Stomach (tissue), 8 donors: ENCODE measurements at regions not wholly inside any gene's neighbourhood (a gene's known extent, or its start where the extent isn't known, plus 50 kb on each side); places are given as distances from the start of the nearest gene placed in this dataset.

ENCODE experiments used
- DNase-seq, 2 donors: peaks; one replicate each; pipeline versions ENCODE4 v3.0.0 to v3.0.0-alpha.2; 2013 to 2019
- H3K27ac ChIP-seq, 5 donors: fragments of 200-600 bp in 4 of 5; sonication (generic) in 4 of 5; one replicate each; pipeline ENCODE4 v1.5.1; 2013 to 2019; ENCODE audit warnings: mild to moderate bottlenecking in 1 of 5, moderate library complexity in 1 of 5
- H3K27me3 ChIP-seq, 3 donors: fragments of 200-600 bp; sonication (generic); one replicate each; pipeline ENCODE4 v1.5.1; 2017 to 2019; ENCODE audit warnings: mixed run types in 1 of 3
- H3K36me3 ChIP-seq, 4 donors: fragments of 200-600 bp; sonication (generic); 1 replicate in 3 of 4; 2 replicates in 1 of 4; pipeline ENCODE4 v1.5.1; 2016 to 2019
- H3K4me1 ChIP-seq, 4 donors: fragments of 200-600 bp; sonication (generic); one replicate each; pipeline ENCODE4 v1.5.1; 2016 to 2019
- H3K4me3 ChIP-seq, 4 donors: fragments of 200-600 bp; sonication (generic) in 3 of 4; one replicate each; pipeline ENCODE4 v1.5.1; 2016 to 2019; ENCODE audit warnings: mild to moderate bottlenecking in 1 of 4
- H3K9me3 ChIP-seq, 4 donors: fragments of 200-600 bp; sonication (generic); one replicate each; pipeline ENCODE4 v1.5.1; 2016 to 2019
- EP300 ChIP-seq: sonication (generic); formaldehyde crosslinking; IDR thresholded peaks from one replicate; pipeline ENCODE4 v1.6.1; 2017; ENCODE audit warnings: antibody characterized with exemption
- POLR2A ChIP-seq, 4 donors: fragments of 450-650 bp; IDR thresholded peaks; one replicate each; pipeline ENCODE4 v1.6.1; 2016; ENCODE audit warnings: antibody characterized with exemption in 4 of 4, control low read depth in 2 of 4, mild to moderate bottlenecking in 1 of 4, moderate library complexity in 1 of 4
- POLR2AphosphoS5 ChIP-seq, 3 donors: sonication (generic); formaldehyde crosslinking; IDR thresholded peaks; one replicate each; pipeline ENCODE4 v1.6.1; 2016; ENCODE audit warnings: antibody characterized with exemption in 3 of 3
- WGBS, 5 donors: extraction: QIAGEN DNeasy Blood & Tissue Kit in 3 of 5; methylation state at CpG; one replicate each; pipeline versions ENCODE4 v1.1.5 to v1.1.7; 2013 to 2018; 5-methylcytosine and 5-hydroxymethylcytosine counted together
- intact Hi-C: fragments of 100-400 bp; cut with DNase I; formaldehyde crosslinking; loops from one replicate; pipeline ENCODE4 v1.15.1; 2023; ENCODE audit warnings: low total_unique reads
- TF ChIP-seq, protein P1 (sequence below), 7 experiments: fragments of 450-650 bp in 4 of 7; fragments of 200-600 bp in 3 of 7; sonication (generic) in 3 of 7; IDR thresholded peaks; one replicate each; pipeline ENCODE4 v1.5.1; 2016 to 2019; ENCODE audit warnings: antibody characterized with exemption in 7 of 7, control low read depth in 2 of 7, mild to moderate bottlenecking in 1 of 7
- donor health status: healthy with polysubstance abuse.
- donor health status: Bipolar disorder and iron deficiency.
- donor health status: healthy.

DNA sequence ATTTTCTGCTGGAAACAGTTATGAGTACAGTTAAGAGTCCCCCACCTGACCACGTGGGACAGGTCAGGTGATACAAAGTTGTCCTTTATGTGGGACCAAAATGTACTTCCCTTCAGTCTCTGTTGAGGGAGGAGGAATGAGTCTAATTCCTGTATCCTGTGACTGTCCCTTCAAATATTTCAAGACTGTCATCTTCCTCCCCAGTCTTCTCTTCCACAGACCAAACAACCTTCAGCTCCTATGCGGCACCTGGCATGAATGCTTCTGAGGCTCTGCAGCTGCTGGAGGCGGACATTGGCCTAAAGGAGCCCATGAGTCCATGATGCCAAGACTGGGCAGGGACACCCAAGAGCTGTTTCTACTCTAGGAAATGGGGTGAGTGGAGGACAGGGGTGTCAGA, 72.1 kb upstream of the SIM2 start:
- no peaks in the 10 kb centered on the region for H3K36me3 ChIP-seq
- H3K4me1 ChIP-seq: peaks cover 0 to 8% (median 3%) of the 10 kb centered on the region in 4 donors
- intact Hi-C loops: no loop called here
- peaks cover 0 to 14% (median 0%) of the 10 kb centered on the region in 3 donors for H3K27me3 ChIP-seq
- DNase-seq: no peak
- no peaks in the 10 kb centered on the region for H3K9me3 ChIP-seq
- H3K4me3 ChIP-seq: no peak overlapping the region
- TF ChIP-seq POLR2AphosphoS5 (IDR thresholded peaks at IDR 0.05) (no peak), POLR2A (IDR thresholded peaks at IDR 0.05) (no peak), EP300 (no peak)
- TF ChIP-seq, protein P1, sequence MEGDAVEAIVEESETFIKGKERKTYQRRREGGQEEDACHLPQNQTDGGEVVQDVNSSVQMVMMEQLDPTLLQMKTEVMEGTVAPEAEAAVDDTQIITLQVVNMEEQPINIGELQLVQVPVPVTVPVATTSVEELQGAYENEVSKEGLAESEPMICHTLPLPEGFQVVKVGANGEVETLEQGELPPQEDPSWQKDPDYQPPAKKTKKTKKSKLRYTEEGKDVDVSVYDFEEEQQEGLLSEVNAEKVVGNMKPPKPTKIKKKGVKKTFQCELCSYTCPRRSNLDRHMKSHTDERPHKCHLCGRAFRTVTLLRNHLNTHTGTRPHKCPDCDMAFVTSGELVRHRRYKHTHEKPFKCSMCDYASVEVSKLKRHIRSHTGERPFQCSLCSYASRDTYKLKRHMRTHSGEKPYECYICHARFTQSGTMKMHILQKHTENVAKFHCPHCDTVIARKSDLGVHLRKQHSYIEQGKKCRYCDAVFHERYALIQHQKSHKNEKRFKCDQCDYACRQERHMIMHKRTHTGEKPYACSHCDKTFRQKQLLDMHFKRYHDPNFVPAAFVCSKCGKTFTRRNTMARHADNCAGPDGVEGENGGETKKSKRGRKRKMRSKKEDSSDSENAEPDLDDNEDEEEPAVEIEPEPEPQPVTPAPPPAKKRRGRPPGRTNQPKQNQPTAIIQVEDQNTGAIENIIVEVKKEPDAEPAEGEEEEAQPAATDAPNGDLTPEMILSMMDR (IDR thresholded peaks at IDR 0.05): no peak
- H3K27ac ChIP-seq: no peak overlapping the region
- WGBS, 5 donors: 83 to 92% (median 91%) methylated on average over 3 of the region's 3 CpGs

DNA sequence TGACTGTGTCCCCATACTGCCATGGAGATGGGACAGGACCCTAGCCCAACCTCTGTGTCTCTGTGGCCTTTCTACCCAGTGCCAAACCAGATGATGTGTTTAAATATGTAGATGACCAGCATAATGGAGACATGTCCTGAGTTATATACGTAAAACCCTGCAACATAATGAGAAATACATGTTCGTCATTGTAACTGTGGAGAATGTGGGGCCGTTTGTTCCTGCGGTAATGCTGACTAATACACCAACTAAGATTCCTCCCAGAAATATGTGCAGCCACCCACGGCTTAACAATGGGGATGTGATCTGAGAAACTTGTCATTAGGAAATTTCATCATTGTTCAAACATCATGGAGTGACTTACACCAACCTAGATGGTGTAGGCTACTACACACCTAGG, 71.7 kb upstream of the SIM2 start:
- Histone ChIP-seq H3K4me1 (peaks cover 0 to 8% (median 3%) of the 10 kb centered on the region in 4 donors), H3K4me3 (no peak overlapping the region), H3K9me3 (no peaks in the 10 kb centered on the region), H3K27me3 (peaks cover 0 to 14% (median 0%) of the 10 kb centered on the region in 3 donors), H3K36me3 (no peaks in the 10 kb centered on the region), H3K27ac (no peak overlapping the region)
- intact Hi-C loops: no loop called here
- TF ChIP-seq EP300: no peak
- no peak for TF ChIP-seq POLR2AphosphoS5 (IDR thresholded peaks at IDR 0.05)
- TF ChIP-seq, protein P1 (IDR thresholded peaks at IDR 0.05): no peak
- no peak for TF ChIP-seq POLR2A (IDR thresholded peaks at IDR 0.05)
- DNase-seq: no peak
- 85 to 92% (median 87%) methylated on average over 5 of the region's 5 CpGs for WGBS, 5 donors

DNA sequence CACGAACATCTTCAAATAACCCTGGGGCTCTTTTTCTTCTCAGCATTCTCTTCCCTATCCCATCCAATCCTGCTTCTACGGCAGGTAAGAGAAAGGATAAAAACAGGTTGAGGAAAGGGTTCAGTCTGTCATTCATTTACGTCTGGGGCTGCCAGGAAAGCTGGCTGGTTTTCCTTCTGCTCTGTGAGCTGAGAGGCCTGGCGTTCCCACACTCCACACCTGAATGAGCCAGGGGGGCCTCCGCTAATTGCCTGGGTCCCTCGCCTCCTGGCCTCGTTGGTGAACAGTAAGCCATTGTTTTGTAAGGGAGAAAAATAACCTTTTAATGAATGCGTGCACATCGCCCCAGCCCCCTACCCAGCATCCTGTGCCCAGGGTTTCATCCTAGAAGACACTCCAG, 70.8 kb upstream of the SIM2 start:
- Histone ChIP-seq H3K36me3 (no peaks in the 10 kb centered on the region), H3K27ac (no peak overlapping the region), H3K4me3 (no peak overlapping the region), H3K27me3 (peaks cover 0 to 18% (median 0%) of the 10 kb centered on the region in 3 donors), H3K4me1 (peaks cover 0 to 8% (median 3%) of the 10 kb centered on the region in 4 donors), H3K9me3 (no peaks in the 10 kb centered on the region)
- WGBS, 5 donors: 77 to 88% (median 83%) methylated on average over 9 of the region's 9 CpGs
- TF ChIP-seq POLR2AphosphoS5 (IDR thresholded peaks at IDR 0.05): no peak
- TF ChIP-seq, protein P1 (IDR thresholded peaks at IDR 0.05): no peak
- TF ChIP-seq POLR2A (IDR thresholded peaks at IDR 0.05): no peak
- no peak for TF ChIP-seq EP300
- intact Hi-C loops: no loop called here
- DNase-seq: no peak

DNA sequence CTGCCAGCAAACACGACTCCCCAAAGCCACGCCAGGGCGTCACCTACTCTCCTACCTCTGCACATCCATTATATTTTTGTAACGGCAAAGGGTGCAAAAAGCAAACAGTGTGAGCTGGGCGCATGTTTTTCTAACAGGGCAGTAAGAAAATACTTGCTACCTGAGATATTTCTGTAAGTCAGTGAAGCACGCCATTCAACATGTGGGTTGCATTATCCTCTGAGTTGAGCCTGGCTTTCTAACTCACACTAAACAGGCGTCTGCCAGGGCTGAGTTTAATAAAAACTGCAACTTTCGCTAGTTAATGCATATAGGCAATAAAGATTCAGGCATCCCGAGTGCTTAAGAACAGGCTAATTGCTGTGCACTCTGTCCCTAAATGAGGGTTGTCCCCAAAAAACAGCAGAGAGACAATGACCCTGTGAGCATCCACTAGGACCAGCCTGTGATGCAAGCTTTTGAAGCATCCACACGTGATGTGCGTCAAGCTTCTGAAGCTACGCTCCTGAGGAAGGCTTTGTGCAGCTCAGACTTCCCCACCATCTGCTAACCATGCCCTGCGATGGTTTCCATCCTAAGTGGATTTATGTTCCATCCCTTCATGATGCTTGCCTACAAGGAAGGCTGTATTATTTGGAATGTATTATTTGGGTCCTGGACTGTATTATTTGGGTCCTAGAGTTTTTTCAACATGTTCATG, 70.0 kb upstream of the SIM2 start:
- Histone ChIP-seq H3K4me1 (peaks cover 0 to 8% (median 3%) of the 10 kb centered on the region in 4 donors), H3K36me3 (no peaks in the 10 kb centered on the region), H3K27ac (no peak overlapping the region), H3K9me3 (no peaks in the 10 kb centered on the region), H3K27me3 (peaks cover 0 to 22% (median 0%) of the 10 kb centered on the region in 3 donors), H3K4me3 (no peak overlapping the region)
- 80 to 90% (median 83%) methylated on average over 13 of the region's 13 CpGs for WGBS, 5 donors
- TF ChIP-seq, protein P1 (IDR thresholded peaks at IDR 0.05): no peak
- no peak for TF ChIP-seq POLR2AphosphoS5 (IDR thresholded peaks at IDR 0.05)
- TF ChIP-seq POLR2A (IDR thresholded peaks at IDR 0.05): no peak
- TF ChIP-seq EP300: no peak
- no peak for DNase-seq
- intact Hi-C loops: no loop called here
